ENCODE measurements at regions not wholly inside any gene's neighbourhood (a gene's known extent, or its start where the extent isn't known, plus 50 kb on each side); places are given as distances from the start of the nearest gene placed in this dataset.
A peak's percentile ranks its signal among the peaks of the same experiment; 100 is the strongest.

GRCh38 chr5:91937121-91937520 is 554.0 kb upstream of the ARRDC3 start:
- no peak for TF ChIP-seq CREB1 (CRISPR knock-in tag; IDR thresholded peaks at IDR 0.05; ENCODE audit: low read depth)
- no peak for TF ChIP-seq EZH2 (IDR thresholded peaks at IDR 0.05; ENCODE audit: low read depth, unreplicated experiment)
- no peak for TF ChIP-seq REST (IDR thresholded peaks at IDR 0.05; ENCODE audit: unreplicated experiment)
- no peak for TF ChIP-seq ZNF331 (CRISPR knock-in tag; IDR thresholded peaks at IDR 0.05; ENCODE audit: low read depth)
- TF ChIP-seq NANOG (IDR thresholded peaks at IDR 0.05; ENCODE audit: borderline replicate concordance) = no peak
- no peak for TF ChIP-seq ZNF114 (CRISPR knock-in tag; IDR thresholded peaks at IDR 0.05)
- no peak for TF ChIP-seq EZH2phosphoT487 (IDR thresholded peaks at IDR 0.05; ENCODE audit: unreplicated experiment)
- no peaks in the 10 kb centered on the region for H3K36me3 Mint-ChIP-seq (ENCODE audit: low read depth)
- Histone ChIP-seq H3K36me3 (ENCODE audit: insufficient read depth) (no peaks in the 10 kb centered on the region), H3K4me1 (ENCODE audit: insufficient read depth) (peaks cover 21% of the 10 kb centered on the region), H4K20me1 (replicated peaks; ENCODE audit: insufficient read depth) (no peaks in the 10 kb centered on the region), H3K27ac (ENCODE audit: low read depth) (no peak overlapping the region), H2AFZ (no peak overlapping the region; the same call in 1 of the 2 replicates), H3K9me2 (ENCODE audit: insufficient read depth) (peaks cover 8% of the 10 kb centered on the region), H3K4me3 (no peak overlapping the region), H3K79me2 (replicated peaks; ENCODE audit: insufficient read depth) (no peaks in the 10 kb centered on the region), H3K4me2 (no peak overlapping the region), H3F3A (replicated peaks; ENCODE audit: low read depth) (no peaks in the 10 kb centered on the region), H3K27me3 (ENCODE audit: insufficient read depth) (no peaks in the 10 kb centered on the region)
- no peaks in the 10 kb centered on the region for H3K9me3 Mint-ChIP-seq
- peaks cover 29% of the 10 kb centered on the region for H3K4me1 Mint-ChIP-seq
- H3K27me3 Mint-ChIP-seq (ENCODE audit: insufficient read depth, low read depth, poor library complexity) = peaks cover 3% of the 10 kb centered on the region
- DNase-seq (ENCODE audit: low spot score) (no peak), ATAC-seq (no peak)
- no peak overlapping the region for H3K27ac Mint-ChIP-seq
- no peak overlapping the region for H3K4me3 Mint-ChIP-seq

GRCh38 chr5:91929522-91929817 is 546.4 kb upstream of the ARRDC3 start:
- Histone ChIP-seq H3K36me3 (ENCODE audit: insufficient read depth) (no peaks in the 10 kb centered on the region), H3F3A (replicated peaks; ENCODE audit: low read depth) (no peaks in the 10 kb centered on the region), H3K4me3 (no peak overlapping the region), H3K27ac (ENCODE audit: low read depth) (no peak overlapping the region), H2AFZ (no peak overlapping the region), H3K9me2 (ENCODE audit: insufficient read depth) (no peaks in the 10 kb centered on the region), H3K27me3 (ENCODE audit: insufficient read depth) (no peaks in the 10 kb centered on the region), H3K79me2 (replicated peaks; ENCODE audit: insufficient read depth) (no peaks in the 10 kb centered on the region), H3K4me2 (no peak overlapping the region), H4K20me1 (replicated peaks; ENCODE audit: insufficient read depth) (no peaks in the 10 kb centered on the region), H3K4me1 (ENCODE audit: insufficient read depth) (peaks cover 7% of the 10 kb centered on the region; the same call in 1 of the 2 replicates)
- no peak overlapping the region for H3K27ac Mint-ChIP-seq
- H3K27me3 Mint-ChIP-seq (ENCODE audit: insufficient read depth, low read depth, poor library complexity) = peaks cover 2% of the 10 kb centered on the region
- ATAC-seq (peak; percentile 34), DNase-seq (ENCODE audit: low spot score) (no peak)
- H3K9me3 Mint-ChIP-seq = no peaks in the 10 kb centered on the region
- H3K4me3 Mint-ChIP-seq = no peak overlapping the region
- H3K36me3 Mint-ChIP-seq (ENCODE audit: low read depth) = no peaks in the 10 kb centered on the region
- peaks cover 6% of the 10 kb centered on the region; the same call in 2 of the 3 replicates for H3K4me1 Mint-ChIP-seq
- TF ChIP-seq ETS1 (IDR thresholded peaks at IDR 0.05) (no peak), NANOG (IDR thresholded peaks at IDR 0.05; ENCODE audit: borderline replicate concordance) (no peak)

Data from GM23338 (cell line).